ENCODE measurements at regions not wholly inside any gene's neighbourhood (a gene's known extent, or its start where the extent isn't known, plus 50 kb on each side); places are given as distances from the start of the nearest gene placed in this dataset.

DNA sequence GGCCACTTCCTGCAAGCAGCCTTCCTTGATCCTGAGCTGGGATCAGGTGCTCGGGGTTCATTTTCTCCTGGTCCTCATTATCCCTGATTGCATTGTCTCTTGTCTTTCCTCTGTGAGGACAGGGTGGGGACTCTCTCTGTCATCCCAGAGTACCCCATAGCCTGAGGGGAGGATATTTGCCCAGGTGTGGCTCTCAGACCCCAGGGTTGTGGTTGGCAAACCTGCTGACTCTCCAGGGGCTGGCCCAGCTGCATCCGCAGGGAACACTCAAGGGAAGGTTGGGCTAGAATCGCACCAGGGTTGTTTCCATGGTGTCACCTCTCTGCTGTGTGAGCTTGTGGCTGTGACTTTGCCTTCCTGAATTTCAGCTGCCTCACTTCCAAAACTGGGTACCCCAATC, 276.8 kb upstream of the C1orf174 start:
- TF ChIP-seq, protein P1, sequence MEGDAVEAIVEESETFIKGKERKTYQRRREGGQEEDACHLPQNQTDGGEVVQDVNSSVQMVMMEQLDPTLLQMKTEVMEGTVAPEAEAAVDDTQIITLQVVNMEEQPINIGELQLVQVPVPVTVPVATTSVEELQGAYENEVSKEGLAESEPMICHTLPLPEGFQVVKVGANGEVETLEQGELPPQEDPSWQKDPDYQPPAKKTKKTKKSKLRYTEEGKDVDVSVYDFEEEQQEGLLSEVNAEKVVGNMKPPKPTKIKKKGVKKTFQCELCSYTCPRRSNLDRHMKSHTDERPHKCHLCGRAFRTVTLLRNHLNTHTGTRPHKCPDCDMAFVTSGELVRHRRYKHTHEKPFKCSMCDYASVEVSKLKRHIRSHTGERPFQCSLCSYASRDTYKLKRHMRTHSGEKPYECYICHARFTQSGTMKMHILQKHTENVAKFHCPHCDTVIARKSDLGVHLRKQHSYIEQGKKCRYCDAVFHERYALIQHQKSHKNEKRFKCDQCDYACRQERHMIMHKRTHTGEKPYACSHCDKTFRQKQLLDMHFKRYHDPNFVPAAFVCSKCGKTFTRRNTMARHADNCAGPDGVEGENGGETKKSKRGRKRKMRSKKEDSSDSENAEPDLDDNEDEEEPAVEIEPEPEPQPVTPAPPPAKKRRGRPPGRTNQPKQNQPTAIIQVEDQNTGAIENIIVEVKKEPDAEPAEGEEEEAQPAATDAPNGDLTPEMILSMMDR (IDR thresholded peaks at IDR 0.05; ENCODE audit: low read depth, low read length, missing input control), result no peak
- TF ChIP-seq, protein P2, sequence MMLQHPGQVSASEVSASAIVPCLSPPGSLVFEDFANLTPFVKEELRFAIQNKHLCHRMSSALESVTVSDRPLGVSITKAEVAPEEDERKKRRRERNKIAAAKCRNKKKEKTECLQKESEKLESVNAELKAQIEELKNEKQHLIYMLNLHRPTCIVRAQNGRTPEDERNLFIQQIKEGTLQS (IDR thresholded peaks at IDR 0.05), result no peak
